HEK293 (cell line): ENCODE measurements at regions not wholly inside any gene's neighbourhood (a gene's known extent, or its start where the extent isn't known, plus 50 kb on each side); places are given as distances from the start of the nearest gene placed in this dataset.

Experiments used
- CTCF ChIA-PET: fragments of 350-600 bp; formaldehyde crosslinking; extraction: SDS; loops from one replicate; lab custom pipeline; 2021; ENCODE audit warnings: antibody characterized with exemption; lab: Yijun Ruan, JAX
- POLR2A ChIA-PET: fragments of 300-600 bp; formaldehyde crosslinking; extraction: SDS; loops from one replicate; lab custom pipeline; 2020; ENCODE audit warnings: antibody characterized with exemption, inconsistent platforms; lab: Yijun Ruan, JAX
- H3K27ac ChIP-seq: fragments of 200-500 bp; sonication (Bioruptor generic); 2 replicates; pipeline ENCODE4 v1.5.1; 2014; ENCODE audit warnings: low read depth, low read length, control low read depth, inconsistent platforms; ENCODE audit errors: extremely low read depth
- H3K36me3 ChIP-seq, 2 experiments: fragments of 200-500 bp in 1 of 2; sonication (Bioruptor generic) in 1 of 2; 1 replicate in 1 of 2; 2 replicates in 1 of 2; pipeline ENCODE4 v1.5.1; 2014 to 2017; ENCODE audit warnings: inconsistent platforms in 2 of 2, low read length in 2 of 2; ENCODE audit not compliant: control insufficient read depth in 2 of 2, insufficient read depth in 1 of 2
- H3K4me1 ChIP-seq: fragments of 200-500 bp; sonication (Bioruptor generic); 2 replicates; pipeline ENCODE4 v1.5.1; 2014; ENCODE audit warnings: mild to moderate bottlenecking, low read length, inconsistent platforms; ENCODE audit not compliant: control insufficient read depth, insufficient read depth
- H3K4me3 ChIP-seq: 2 replicates; pipeline ENCODE4 v1.5.1; 2011; ENCODE audit warnings: low read depth, mild to moderate bottlenecking, control low read depth, low read length, moderate library complexity
- H3K9me3 ChIP-seq: fragments of 200-500 bp; sonication (Bioruptor generic); 2 replicates; pipeline ENCODE4 v1.5.1; 2014; ENCODE audit warnings: low read depth, low read length, inconsistent platforms; ENCODE audit not compliant: control insufficient read depth, insufficient read depth
- EGR2 ChIP-seq: fragments of 450-650 bp; formaldehyde crosslinking; IDR thresholded peaks from 2 replicates; pipeline ENCODE4 v1.5.1; 2016; ENCODE audit warnings: low read depth, missing biosample characterization, missing genetic modification characterization
- HIC1 ChIP-seq: fragments of 450-650 bp; formaldehyde crosslinking; IDR thresholded peaks from 2 replicates; pipeline ENCODE4 v1.5.1; 2016; ENCODE audit warnings: missing biosample characterization, missing genetic modification characterization
- HOXD13 ChIP-seq: sonication (generic); formaldehyde crosslinking; IDR thresholded peaks from 2 replicates; pipeline ENCODE4 v1.8.0; 2022; ENCODE audit warnings: missing genetic modification reagents, borderline replicate concordance
- KLF7 ChIP-seq: fragments of 450-650 bp; formaldehyde crosslinking; IDR thresholded peaks from 2 replicates; pipeline ENCODE4 v1.5.1; 2016; ENCODE audit warnings: missing biosample characterization, missing genetic modification characterization, borderline replicate concordance
- KLF8 ChIP-seq: fragments of 450-650 bp; formaldehyde crosslinking; IDR thresholded peaks from 2 replicates; pipeline ENCODE4 v1.5.1; 2016; ENCODE audit warnings: missing biosample characterization, missing genetic modification characterization
- PBX3 ChIP-seq: sonication (generic); formaldehyde crosslinking; IDR thresholded peaks from 2 replicates; pipeline ENCODE4 v1.8.1; 2022; ENCODE audit warnings: mild to moderate bottlenecking, moderate library complexity, missing genetic modification reagents
- ZBTB20 ChIP-seq: fragments of 450-650 bp; formaldehyde crosslinking; IDR thresholded peaks from 2 replicates; pipeline ENCODE4 v1.5.1; 2016; ENCODE audit warnings: missing biosample characterization, missing genetic modification characterization
- ZFP3 ChIP-seq: fragments of 450-650 bp; formaldehyde crosslinking; IDR thresholded peaks from 2 replicates; pipeline ENCODE4 v1.5.1; 2016; ENCODE audit warnings: low read depth, missing biosample characterization, missing genetic modification characterization
- ZNF114 ChIP-seq: fragments of 450-650 bp; formaldehyde crosslinking; IDR thresholded peaks from 2 replicates; pipeline ENCODE4 v1.5.0; 2017; ENCODE audit warnings: missing biosample characterization, missing genetic modification characterization
- ZNF121 ChIP-seq: fragments of 450-650 bp; formaldehyde crosslinking; IDR thresholded peaks from 2 replicates; pipeline ENCODE4 v1.5.1; 2016; ENCODE audit warnings: missing biosample characterization, missing genetic modification characterization
- ZNF146 ChIP-seq: fragments of 450-650 bp; formaldehyde crosslinking; IDR thresholded peaks from 2 replicates; pipeline ENCODE4 v1.5.1; 2016; ENCODE audit warnings: missing biosample characterization, missing genetic modification characterization
- ZNF169 ChIP-seq: fragments of 450-650 bp; formaldehyde crosslinking; IDR thresholded peaks from 2 replicates; pipeline ENCODE4 v1.5.1; 2016; ENCODE audit warnings: missing biosample characterization, missing genetic modification characterization
- ZNF175 ChIP-seq: fragments of 450-650 bp; formaldehyde crosslinking; IDR thresholded peaks from 2 replicates; pipeline ENCODE4 v1.5.1; 2016; ENCODE audit warnings: missing biosample characterization, missing genetic modification characterization
- ZNF221 ChIP-seq: fragments of 450-650 bp; formaldehyde crosslinking; IDR thresholded peaks from 2 replicates; pipeline ENCODE4 v1.5.1; 2017; ENCODE audit warnings: missing biosample characterization, missing genetic modification characterization, borderline replicate concordance
- ZNF280D ChIP-seq: fragments of 450-650 bp; formaldehyde crosslinking; IDR thresholded peaks from 2 replicates; pipeline ENCODE4 v1.5.1; 2016; ENCODE audit warnings: missing biosample characterization, missing genetic modification characterization
- ZNF341 ChIP-seq: fragments of 450-650 bp; formaldehyde crosslinking; IDR thresholded peaks from 2 replicates; pipeline ENCODE4; 2016; ENCODE audit warnings: low read depth, missing biosample characterization, missing genetic modification characterization
- ZNF37A ChIP-seq: fragments of 450-650 bp; IDR thresholded peaks from 2 replicates; pipeline ENCODE4 v1.5.1; 2018; ENCODE audit warnings: missing biosample characterization, missing genetic modification characterization
- ZNF416 ChIP-seq: fragments of 450-650 bp; formaldehyde crosslinking; IDR thresholded peaks from 2 replicates; pipeline ENCODE4 v1.5.1; 2016; ENCODE audit warnings: missing biosample characterization, missing genetic modification characterization
- ZNF426 ChIP-seq: fragments of 450-650 bp; formaldehyde crosslinking; IDR thresholded peaks from 2 replicates; pipeline ENCODE4 v1.5.1; 2017; ENCODE audit warnings: missing biosample characterization, missing genetic modification characterization, mild to moderate bottlenecking, inconsistent platforms, moderate library complexity
- ZNF473 ChIP-seq: fragments of 450-650 bp; formaldehyde crosslinking; IDR thresholded peaks from 2 replicates; pipeline ENCODE4 v1.5.1; 2017; ENCODE audit warnings: missing biosample characterization, missing genetic modification characterization
- ZNF48 ChIP-seq: fragments of 450-650 bp; formaldehyde crosslinking; IDR thresholded peaks from 2 replicates; pipeline ENCODE4 v1.5.1; 2016; ENCODE audit warnings: missing biosample characterization, missing genetic modification characterization
- ZNF518A ChIP-seq: fragments of 450-650 bp; formaldehyde crosslinking; conservative IDR thresholded peaks from 2 replicates; pipeline ENCODE4 v1.5.1; 2016; ENCODE audit warnings: low read depth, missing biosample characterization, missing genetic modification characterization
- ZNF560 ChIP-seq: fragments of 450-650 bp; formaldehyde crosslinking; IDR thresholded peaks from 2 replicates; pipeline ENCODE4 v1.5.1; 2017; ENCODE audit warnings: missing biosample characterization, missing genetic modification characterization, borderline replicate concordance
- ZNF629 ChIP-seq: fragments of 450-650 bp; formaldehyde crosslinking; IDR thresholded peaks from 2 replicates; pipeline ENCODE4 v1.5.1; 2017; ENCODE audit warnings: missing biosample characterization, missing genetic modification characterization
- ZSCAN30 ChIP-seq: fragments of 450-650 bp; IDR thresholded peaks from 2 replicates; pipeline ENCODE4 v1.5.1; 2018; ENCODE audit warnings: missing biosample characterization, mild to moderate bottlenecking, missing genetic modification characterization, moderate library complexity

GRCh38 chr16:59385491-59385890 lies 651.4 kb upstream of the GOT2 start:
- H3K27ac ChIP-seq: no peak overlapping the region
- no peaks in the 10 kb centered on the region for H3K4me1 ChIP-seq
- no peaks in the 10 kb centered on the region for H3K36me3 ChIP-seq
- POLR2A ChIA-PET: no interaction called here
- CTCF ChIA-PET: interaction anchor here (0.7 kb wide), 1 partner anchor 19 kb away, joined by 3 read pairs; no protein-coding TSS in a partner anchor
- no peak overlapping the region for H3K4me3 ChIP-seq
- H3K9me3 ChIP-seq: no peaks in the 10 kb centered on the region
- TF ChIP-seq ZNF221 (no peak), ZNF426 (tag by site-specific recombination) (no peak), ZNF114 (tag by site-specific recombination) (no peak), ZNF37A (no peak), ZSCAN30 (tag by site-specific recombination) (no peak), ZNF560 (tag by site-specific recombination) (no peak), KLF8 (tag by site-specific recombination) (no peak), ZNF48 (tag by site-specific recombination) (no peak), HIC1 (tag by site-specific recombination) (no peak)

- Histone ChIP-seq H3K4me1 (no peaks in the 10 kb centered on the region), H3K4me3 (no peak overlapping the region), H3K36me3 (no peaks in the 10 kb centered on the region), H3K9me3 (no peaks in the 10 kb centered on the region), H3K27ac (no peak overlapping the region)
- ChIA-PET CTCF (no interaction called here), POLR2A (no interaction called here)
- TF ChIP-seq ZNF518A (no peak), ZNF416 (tag by site-specific recombination) (no peak), ZNF341 (tag by site-specific recombination) (no peak), PBX3 (CRISPR knock-in tag) (no peak), ZNF280D (tag by site-specific recombination) (no peak), ZNF560 (tag by site-specific recombination) (no peak), HOXD13 (CRISPR knock-in tag) (no peak), ZNF629 (tag by site-specific recombination) (no peak), EGR2 (tag by site-specific recombination) (no peak), ZNF473 (no peak), ZBTB20 (tag by site-specific recombination) (no peak), ZNF175 (no peak), ZNF146 (no peak), ZFP3 (tag by site-specific recombination) (no peak), ZNF169 (tag by site-specific recombination) (no peak), KLF7 (tag by site-specific recombination) (no peak), ZNF121 (tag by site-specific recombination) (no peak)
These were observed 639.5 kb upstream of the GOT2 start for GRCh38 chr16:59373632-59374031.
